UCSD-AML1 (cell line): ENCODE measurements at regions not wholly inside any gene's neighbourhood (a gene's known extent, or its start where the extent isn't known, plus 50 kb on each side); places are given as distances from the start of the nearest gene placed in this dataset.

ENCODE experiments used
- DNase-seq: peaks from one replicate; lab custom pipeline; 2025; ENCODE audit not compliant: unreplicated experiment; lab: John Stamatoyannopoulos, UW

DNA sequence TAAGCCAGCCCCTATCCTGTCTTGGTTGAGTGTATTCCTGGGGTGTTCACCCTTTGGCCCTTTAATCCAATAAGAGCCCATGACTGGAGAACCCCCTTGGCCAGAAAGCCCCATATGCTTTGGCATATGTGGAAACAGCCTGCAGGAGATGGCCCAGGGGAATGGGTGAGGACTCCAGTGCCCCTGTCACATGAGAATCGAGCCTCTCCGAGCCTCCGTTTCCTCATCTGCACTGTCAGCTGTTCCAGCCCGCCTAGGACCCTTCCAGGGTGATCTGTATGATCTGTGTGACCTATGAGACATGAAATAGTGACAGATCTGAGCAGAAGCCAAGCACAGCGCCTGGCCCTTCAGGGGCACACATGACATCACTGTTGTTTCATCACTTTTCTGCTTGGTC, 300.7 kb downstream of the ZNF536 start:
- no peak for DNase-seq

DNA sequence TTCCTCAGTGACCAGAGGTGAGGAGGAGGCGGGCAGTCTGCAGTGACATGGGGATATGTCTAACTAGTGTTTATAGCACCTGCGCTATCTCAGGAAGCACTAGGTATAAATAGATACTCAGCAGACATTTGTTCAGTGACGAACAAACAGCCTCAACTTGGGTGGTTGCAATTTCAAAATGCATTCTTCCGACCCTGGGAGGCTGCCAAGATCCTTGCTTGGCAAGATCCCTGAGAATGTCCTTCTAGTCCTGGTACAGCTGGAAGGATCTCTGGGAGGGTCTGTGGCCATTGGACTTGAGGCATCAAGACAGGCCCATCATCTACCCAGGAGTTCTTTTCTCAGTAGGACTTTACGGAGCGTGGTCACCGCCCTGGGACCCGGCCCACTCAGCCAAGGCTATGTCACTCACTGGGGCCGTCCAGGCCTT, 299.5 kb downstream of the ZNF536 start:
- DNase-seq, result no peak

DNA sequence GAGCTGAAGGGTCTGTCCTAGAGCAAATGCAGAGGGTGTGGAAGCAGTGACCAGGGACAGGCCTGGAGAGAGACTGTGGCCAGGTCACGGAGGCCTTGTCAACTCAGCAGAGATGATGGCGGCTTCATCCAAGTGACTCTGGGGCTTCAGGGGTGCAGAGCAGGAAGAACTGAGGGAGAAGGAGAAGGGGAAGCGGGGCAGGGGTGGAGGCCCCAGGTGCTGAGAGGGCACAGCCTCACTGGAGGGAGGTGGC, 299.1 kb downstream of the ZNF536 start:
- DNase-seq, result no peak

GRCh38 chr19:30670562-30671366, 298.6 kb downstream of the ZNF536 start:
- DNase-seq, result no peak

DNA sequence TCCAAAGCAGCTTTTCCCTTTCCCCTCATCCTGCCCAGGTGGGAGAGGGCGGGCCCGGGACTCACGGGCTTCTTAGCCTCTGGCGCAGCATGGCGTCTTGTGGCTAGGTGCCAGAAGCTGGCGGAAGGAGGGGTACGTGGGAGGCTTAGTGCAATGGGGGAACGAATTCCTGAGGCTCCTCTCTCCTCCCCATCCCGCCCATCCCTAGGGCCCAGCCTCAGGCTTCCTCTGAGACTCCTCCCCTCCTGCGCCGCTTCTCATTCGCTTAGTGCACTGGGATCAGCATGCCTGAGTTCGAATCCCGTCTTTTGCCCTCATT, 297.8 kb downstream of the ZNF536 start:
- no peak for DNase-seq

- DNase-seq, result peak; percentile 51
These were observed 297.3 kb downstream of the ZNF536 start for GRCh38 chr19:30669329-30670010.

GRCh38 chr19:30668521-30669155, 296.5 kb downstream of the ZNF536 start:
- DNase-seq, result no peak

DNA sequence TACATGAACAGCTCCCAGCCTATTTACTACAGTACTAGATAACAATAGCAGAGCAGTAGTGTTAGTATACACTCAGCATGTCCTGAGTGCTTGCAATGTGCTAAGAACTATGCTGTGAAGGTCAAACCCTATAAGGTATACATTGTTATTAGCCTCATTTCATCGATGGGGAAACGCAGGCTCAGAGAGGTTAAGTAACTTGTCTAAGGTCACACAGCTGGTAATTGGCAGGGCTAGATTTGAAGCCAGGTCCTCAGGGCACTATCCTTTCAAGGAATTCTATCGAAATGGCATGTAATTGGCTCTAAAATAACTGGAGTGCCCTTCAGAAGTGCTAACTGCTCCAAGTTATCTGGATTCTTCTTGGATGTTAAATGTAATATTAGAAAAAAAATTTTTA, 295.6 kb downstream of the ZNF536 start:
- no peak for DNase-seq

GRCh38 chr19:30667227-30667626, 295.0 kb downstream of the ZNF536 start:
- no peak for DNase-seq

DNA sequence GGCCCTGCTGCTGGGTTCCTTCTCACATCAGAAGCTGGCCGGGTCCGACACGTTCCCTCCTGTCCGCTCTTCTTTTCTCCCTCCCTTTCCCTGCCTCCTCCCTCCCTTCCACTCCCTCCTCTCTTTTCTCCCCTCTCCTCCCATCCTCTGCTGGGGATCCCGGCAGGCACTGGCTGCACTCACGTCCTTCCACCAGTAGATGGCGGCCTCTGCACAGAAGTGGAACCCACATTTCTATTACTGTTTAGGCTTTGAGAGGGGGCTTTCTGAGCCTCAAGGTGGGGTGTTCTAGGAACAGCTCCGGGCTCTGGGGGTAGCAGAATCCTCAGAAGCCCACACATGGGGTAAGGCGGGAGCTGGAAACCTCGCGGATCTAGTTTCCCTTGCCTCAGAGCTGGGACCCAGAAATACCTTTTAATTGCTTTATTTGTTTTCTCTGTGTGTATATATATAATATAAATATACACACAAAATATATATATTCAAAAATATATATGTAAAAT, 294.2 kb downstream of the ZNF536 start:
- DNase-seq, result peak; percentile 30

- no peak for DNase-seq
These were observed 293.3 kb downstream of the ZNF536 start for GRCh38 chr19:30665449-30665848.

DNA sequence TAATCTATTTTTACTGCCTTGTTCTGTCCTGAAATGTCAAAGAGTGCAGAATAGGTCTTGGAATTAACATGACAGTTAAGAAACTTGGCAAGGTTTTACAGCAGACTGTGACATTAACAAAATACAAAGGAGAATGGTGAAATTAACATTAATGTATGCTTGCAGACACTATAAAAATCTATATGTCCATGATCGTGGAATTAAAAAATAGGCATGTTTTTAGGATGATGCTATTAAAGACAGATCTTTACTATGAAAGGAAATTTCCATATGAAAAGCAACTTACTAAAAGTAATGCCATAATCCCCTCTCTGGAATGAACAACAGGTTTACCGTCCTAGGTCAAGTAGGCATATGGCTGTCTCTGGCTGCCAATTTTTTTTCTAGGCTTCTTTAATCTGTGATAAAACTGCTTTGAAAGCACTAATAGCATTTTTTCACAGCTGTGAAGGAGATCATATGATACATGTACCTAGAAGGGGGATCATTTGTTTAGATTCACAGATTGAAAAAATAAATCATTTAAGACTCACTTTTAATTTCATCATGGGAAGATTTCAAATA, 291.5 kb downstream of the ZNF536 start:
- no peak for DNase-seq

DNA sequence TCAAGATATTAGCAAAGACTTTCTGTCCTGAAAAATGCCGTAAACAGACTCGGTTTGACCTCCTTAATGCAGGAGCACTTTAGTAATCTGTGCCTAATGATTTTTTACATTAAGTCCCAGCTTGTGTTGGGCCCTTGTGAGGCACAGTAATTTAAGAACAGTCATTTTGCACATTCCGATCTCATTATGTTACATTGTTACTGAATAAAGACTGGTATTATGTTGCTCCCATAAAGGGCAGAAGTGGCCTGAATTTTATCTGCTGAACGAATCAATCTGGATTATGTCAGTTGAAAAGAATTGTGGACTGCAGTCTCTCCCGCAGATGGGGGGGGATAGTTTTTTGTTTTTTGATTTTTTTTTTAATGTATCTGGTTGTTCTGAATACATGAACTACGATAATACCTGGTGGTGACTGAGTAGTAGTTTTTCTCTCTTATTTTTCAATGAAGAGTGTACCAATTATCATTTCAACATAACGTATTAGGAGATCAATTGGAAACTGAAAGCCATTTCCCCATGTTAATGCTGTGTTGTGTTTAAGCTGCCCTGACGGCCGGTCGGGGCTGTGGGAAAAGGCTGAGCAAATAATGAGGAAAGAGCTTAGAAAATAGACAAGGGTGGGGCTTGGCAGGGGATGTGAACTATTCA, 290.2 kb downstream of the ZNF536 start:
- DNase-seq, result no peak

GRCh38 chr19:30659638-30660037, 287.5 kb downstream of the ZNF536 start:
- no peak for DNase-seq

DNA sequence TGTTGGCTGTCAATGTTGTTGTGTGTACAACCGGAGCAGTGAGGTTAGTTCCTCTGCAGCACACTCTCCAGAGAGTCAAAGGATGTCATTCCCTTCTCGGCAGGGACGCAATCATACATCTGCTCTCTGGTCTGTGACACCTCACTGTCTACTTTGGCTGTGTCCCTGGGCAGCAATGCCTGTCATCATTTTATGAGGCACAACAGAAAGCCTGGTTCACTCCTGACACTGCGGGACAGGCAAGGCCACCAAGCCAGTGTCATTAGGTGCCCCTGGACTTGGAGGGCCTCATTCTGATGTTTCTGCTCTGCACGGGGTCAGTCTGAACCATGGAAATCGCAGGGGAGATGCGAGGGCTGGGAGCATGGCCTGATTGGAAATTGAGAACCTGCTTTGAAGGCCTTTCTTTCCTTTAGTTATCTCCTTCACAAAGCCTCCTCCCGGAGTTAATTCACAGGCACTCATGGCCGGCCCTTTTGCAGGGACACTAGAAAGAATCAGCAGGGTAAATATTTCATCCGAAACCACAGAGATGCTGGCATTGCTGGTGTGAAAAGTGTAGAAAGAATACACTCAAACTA, 284.4 kb downstream of the ZNF536 start:
- no peak for DNase-seq

DNA sequence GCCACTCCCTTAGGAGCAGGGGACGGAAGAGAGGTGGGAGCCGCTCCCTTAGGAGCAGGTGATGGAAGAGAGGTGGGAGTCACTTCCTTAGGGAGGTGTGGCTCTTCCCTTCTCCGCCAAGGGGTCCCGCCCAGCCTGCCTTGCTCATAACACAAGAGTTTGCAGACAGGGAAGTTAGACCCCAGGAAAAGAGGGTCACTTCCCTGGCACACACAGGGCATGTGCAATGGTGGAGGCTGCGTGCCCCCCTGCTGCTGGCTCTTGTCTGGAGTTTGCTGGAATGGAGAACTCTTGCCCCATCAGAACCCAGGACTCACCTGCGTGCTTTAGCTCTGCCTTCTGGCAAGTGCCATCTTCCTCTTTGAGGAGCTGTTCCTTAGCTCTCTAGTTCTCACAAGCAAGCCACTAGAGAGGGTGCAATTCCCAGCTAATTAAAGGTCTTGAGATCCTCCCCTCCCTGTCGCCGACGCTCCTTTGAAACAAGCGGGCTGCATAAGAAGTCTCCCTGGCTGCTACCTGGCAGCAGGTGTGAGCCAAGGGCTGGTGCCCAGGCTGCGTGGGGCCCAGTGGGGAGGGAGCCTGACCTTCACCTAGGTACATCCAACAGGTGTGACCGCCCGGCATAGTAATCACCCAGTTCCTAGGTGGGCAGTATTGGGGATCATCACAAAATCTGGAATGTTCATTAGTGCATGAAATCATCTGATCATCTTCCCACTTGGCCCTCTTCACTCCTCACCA, 281.6 kb downstream of the ZNF536 start:
- DNase-seq, result no peak

GRCh38 chr19:30652751-30653150, 280.6 kb downstream of the ZNF536 start:
- no peak for DNase-seq

DNA sequence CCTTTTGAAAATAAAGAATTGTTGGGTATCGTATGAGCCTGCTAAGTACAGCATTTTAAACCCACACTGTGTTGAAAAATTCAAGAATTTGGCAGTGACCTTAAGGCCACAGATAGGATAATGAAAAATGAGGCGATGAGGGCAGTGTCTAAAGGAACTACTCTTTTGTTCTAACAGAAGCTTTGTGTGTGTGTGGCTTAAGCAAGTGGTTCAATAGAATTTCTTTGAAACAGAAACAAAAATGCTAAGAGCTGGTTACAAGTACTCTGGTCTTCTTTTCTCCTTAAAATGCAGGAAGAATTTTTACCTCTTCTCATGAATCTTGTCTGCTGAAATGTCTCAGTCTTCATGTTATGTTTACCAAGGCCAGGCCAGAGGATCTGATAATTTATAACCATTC, 279.5 kb downstream of the ZNF536 start:
- no peak for DNase-seq

GRCh38 chr19:30651066-30651465, 278.9 kb downstream of the ZNF536 start:
- no peak for DNase-seq

DNA sequence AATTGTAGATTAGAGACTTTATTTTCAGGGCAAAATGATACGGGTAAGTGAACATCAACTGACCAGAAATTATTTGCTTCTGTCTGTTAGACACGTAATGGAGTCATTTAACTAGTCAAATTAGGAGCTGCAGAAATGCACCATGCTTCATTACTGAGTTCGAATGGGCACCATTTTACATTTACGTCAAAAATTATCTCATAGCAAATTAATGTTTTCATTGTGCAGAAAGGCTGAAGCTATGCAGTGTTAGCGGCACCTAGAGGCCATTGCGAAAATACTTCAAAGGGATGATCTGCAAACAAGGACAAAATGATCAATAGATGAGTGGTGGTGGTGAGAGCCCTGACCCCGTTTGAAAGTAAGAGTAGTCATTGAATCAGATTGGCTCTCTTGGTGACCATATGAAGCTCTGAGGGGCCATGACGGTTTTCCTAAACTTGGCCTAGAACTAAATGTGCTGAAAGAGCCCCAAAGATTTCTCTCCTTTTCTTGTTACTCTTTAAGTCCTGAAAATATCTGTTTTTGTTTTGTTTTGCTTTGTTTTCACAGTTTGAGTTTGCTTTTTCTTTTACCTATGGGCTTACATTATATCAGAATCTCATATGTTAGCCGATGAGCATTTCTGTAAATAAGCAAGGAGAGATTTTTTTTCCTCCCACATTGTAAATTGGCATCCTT, 277.9 kb downstream of the ZNF536 start:
- DNase-seq, result no peak
